Breast epithelium (tissue), 4 donors: ENCODE measurements at regions not wholly inside any gene's neighbourhood (a gene's known extent, or its start where the extent isn't known, plus 50 kb on each side); places are given as distances from the start of the nearest gene placed in this dataset.

Source experiments
- DNase-seq, 2 donors: peaks; one replicate each; pipeline ENCODE4 v3.0.0-alpha.2; 2019; ENCODE audit warnings: low spot score in 2 of 2
- H3K27ac ChIP-seq, 2 donors: fragments of 200-600 bp; sonication (generic) in 1 of 2; one replicate each; pipeline ENCODE4 v1.5.1; 2016 to 2019; ENCODE audit warnings: mild to moderate bottlenecking in 1 of 2
- H3K27me3 ChIP-seq, 2 donors: fragments of 200-600 bp; sonication (generic) in 1 of 2; one replicate each; pipeline versions ENCODE4 v1.5.1 to v1.6.0; 2017 to 2019; ENCODE audit warnings: control low read depth in 1 of 2, mild to moderate bottlenecking in 1 of 2
- H3K36me3 ChIP-seq: fragments of 200-600 bp; one replicate; pipeline ENCODE4 v1.5.1; 2019
- H3K4me1 ChIP-seq, 2 donors: fragments of 200-600 bp; sonication (generic); one replicate each; pipeline ENCODE4 v1.5.1; 2016 to 2019; ENCODE audit warnings: control low read depth in 1 of 2
- H3K4me3 ChIP-seq, 3 donors: fragments of 200-600 bp; sonication (generic); 1 replicate in 2 of 3; 2 replicates in 1 of 3; pipeline ENCODE4 v1.5.1; 2016 to 2019; ENCODE audit warnings: mild to moderate bottlenecking in 3 of 3, moderate library complexity in 2 of 3
- H3K9me3 ChIP-seq, 2 donors: fragments of 200-600 bp; sonication (generic) in 1 of 2; one replicate each; pipeline ENCODE4 v1.5.1; 2016 to 2019; ENCODE audit warnings: control low read depth in 1 of 2
- CTCF ChIP-seq, 3 donors: fragments of 450-650 bp; IDR thresholded peaks; one replicate each; pipeline ENCODE4 v1.5.1; 2016 to 2017; ENCODE audit warnings: antibody characterized with exemption in 3 of 3, mild to moderate bottlenecking in 3 of 3, moderate library complexity in 3 of 3
- POLR2A ChIP-seq: fragments of 450-650 bp; IDR thresholded peaks from one replicate; pipeline ENCODE4 v1.6.1; 2016; ENCODE audit warnings: antibody characterized with exemption, mild to moderate bottlenecking, moderate library complexity
- POLR2AphosphoS5 ChIP-seq, 3 donors: sonication (generic); formaldehyde crosslinking; IDR thresholded peaks; one replicate each; pipeline ENCODE4 v1.6.1; 2017; ENCODE audit warnings: antibody characterized with exemption in 3 of 3
- intact Hi-C: fragments of 100-400 bp; cut with DNase I; formaldehyde crosslinking; loops from one replicate; pipeline ENCODE4 v1.15.1; 2023; ENCODE audit warnings: low total_unique reads

- Histone ChIP-seq H3K4me3 (no peak overlapping the region), H3K9me3 (no peaks in the 10 kb centered on the region), H3K27me3 (no peaks in the 10 kb centered on the region), H3K27ac (no peak overlapping the region), H3K4me1 (no peaks in the 10 kb centered on the region), H3K36me3 (no peaks in the 10 kb centered on the region)
- no peak for DNase-seq
- no peak for TF ChIP-seq CTCF (IDR thresholded peaks at IDR 0.05)
- TF ChIP-seq POLR2AphosphoS5 (IDR thresholded peaks at IDR 0.05) = no peak
- TF ChIP-seq POLR2A = no peak
- intact Hi-C loops = no loop called here
Observed at GRCh38 chr18:32530947-32531651, 60.4 kb upstream of the GAREM1 start.

- Histone ChIP-seq H3K27ac (no peak overlapping the region), H3K4me3 (no peak overlapping the region), H3K27me3 (no peaks in the 10 kb centered on the region), H3K9me3 (no peaks in the 10 kb centered on the region), H3K4me1 (no peaks in the 10 kb centered on the region), H3K36me3 (no peaks in the 10 kb centered on the region)
- TF ChIP-seq POLR2A (no peak), POLR2AphosphoS5 (IDR thresholded peaks at IDR 0.05) (no peak), CTCF (IDR thresholded peaks at IDR 0.05) (no peak)
- intact Hi-C loops = no loop called here
- DNase-seq = no peak
Observed at GRCh38 chr18:32529722-32530420, 59.2 kb upstream of the GAREM1 start.

GRCh38 chr18:32520771-32521170, 50.1 kb upstream of the GAREM1 start:
- H3K4me1 ChIP-seq = no peaks in the 10 kb centered on the region
- no peaks in the 10 kb centered on the region for H3K27me3 ChIP-seq
- H3K4me3 ChIP-seq = no peak overlapping the region
- no peaks in the 10 kb centered on the region for H3K9me3 ChIP-seq
- intact Hi-C loops = no loop called here
- H3K27ac ChIP-seq = no peak overlapping the region
- no peaks in the 10 kb centered on the region for H3K36me3 ChIP-seq
- no peak for DNase-seq
- TF ChIP-seq POLR2A (no peak), CTCF (IDR thresholded peaks at IDR 0.05) (no peak), POLR2AphosphoS5 (IDR thresholded peaks at IDR 0.05) (no peak)
